ENCODE measurements at regions not wholly inside any gene's neighbourhood (a gene's known extent, or its start where the extent isn't known, plus 50 kb on each side); places are given as distances from the start of the nearest gene placed in this dataset.

DNA sequence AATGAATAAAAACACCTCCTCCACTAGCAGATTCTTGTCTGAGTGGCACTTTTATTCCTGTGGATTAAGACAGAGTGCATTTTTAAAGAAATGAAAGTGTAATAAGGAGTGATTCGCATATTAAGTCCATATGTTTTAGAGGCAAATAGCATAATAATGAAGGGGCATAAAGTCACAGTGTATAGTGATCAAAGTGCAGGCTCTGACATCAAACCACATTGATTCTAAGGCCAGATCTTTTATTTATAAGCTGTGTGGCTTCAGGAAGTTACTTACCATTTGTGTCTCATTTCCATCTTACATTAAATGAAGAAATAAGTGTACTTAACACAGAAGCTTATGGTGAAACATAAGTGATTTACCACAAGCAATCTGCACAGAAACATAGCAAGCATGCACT lies 332.8 kb downstream of the GASK1B start:
- TF ChIP-seq CTCF (conservative IDR thresholded peaks at IDR 0.05; ENCODE audit: low read length): no peak
- no peak for TF ChIP-seq EZH2phosphoT487 (IDR thresholded peaks at IDR 0.05; ENCODE audit: borderline replicate concordance, low read depth, low read length)
